Ramos (cell line): ENCODE measurements at regions not wholly inside any gene's neighbourhood (a gene's known extent, or its start where the extent isn't known, plus 50 kb on each side); places are given as distances from the start of the nearest gene placed in this dataset.

ENCODE experiments used
- in situ Hi-C: fragments of 300-500 bp; cut with MboI; formaldehyde crosslinking; loops from one replicate; pipeline ENCODE4 v1.14.3; 2022; ENCODE audit warnings: low sequenced_read_pairs; ENCODE audit not compliant: unreplicated experiment

GRCh38 chr2:238728330-238729260 is 119.3 kb upstream of the TWIST2 start:
- in situ Hi-C loops, result no loop called here

GRCh38 chr2:238729261-238729935 is 118.5 kb upstream of the TWIST2 start:
- in situ Hi-C loops, result no loop called here

GRCh38 chr2:238730001-238730669 is 117.8 kb upstream of the TWIST2 start:
- in situ Hi-C loops, result no loop called here

- in situ Hi-C loops, result no loop called here
Measured at GRCh38 chr2:238730881-238731280, 117.0 kb upstream of the TWIST2 start.

GRCh38 chr2:238731961-238732360 is 115.9 kb upstream of the TWIST2 start:
- in situ Hi-C loops, result no loop called here

DNA sequence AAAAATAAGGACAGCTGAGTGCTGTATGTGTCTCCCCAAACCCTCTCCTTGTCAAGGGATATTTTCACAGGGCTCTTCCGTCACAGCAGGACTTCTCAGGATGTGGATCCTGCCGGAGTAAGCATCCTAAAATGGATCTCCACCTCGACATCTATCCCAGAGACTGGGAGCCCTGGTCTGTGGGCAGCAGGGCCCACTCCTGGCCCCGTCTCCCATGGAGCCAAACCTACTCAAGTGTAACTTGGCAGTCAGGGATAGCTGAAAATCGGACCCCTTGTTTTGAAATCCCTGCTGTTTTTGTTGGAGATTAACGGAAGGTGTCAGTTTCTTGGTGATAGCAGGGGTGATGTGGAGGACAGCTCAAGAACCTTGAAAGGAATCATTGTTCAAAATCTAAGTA is 109.0 kb upstream of the TWIST2 start:
- in situ Hi-C loops, result no loop called here

GRCh38 chr2:238739668-238740067 is 108.2 kb upstream of the TWIST2 start:
- in situ Hi-C loops, result no loop called here

DNA sequence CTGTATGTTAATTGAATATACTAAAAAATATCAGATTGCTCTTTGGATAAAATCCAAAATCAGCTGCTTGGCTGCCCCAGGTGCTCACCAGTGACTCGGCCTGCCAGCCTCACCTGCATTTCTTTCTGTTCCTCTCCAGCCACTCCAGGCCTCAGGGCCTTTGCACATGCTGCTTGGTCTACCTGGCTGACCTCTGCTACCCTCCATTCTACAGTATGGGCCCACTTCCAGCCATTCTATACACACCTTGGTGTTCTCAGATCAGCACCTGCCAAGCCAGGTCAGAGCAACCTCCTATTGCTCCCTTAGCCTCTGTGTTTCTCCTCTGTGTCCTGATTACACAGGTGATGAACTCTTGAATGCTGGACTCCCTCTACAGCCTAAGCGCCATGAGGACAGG is 106.6 kb upstream of the TWIST2 start:
- in situ Hi-C loops, result no loop called here

GRCh38 chr2:238742066-238742465 is 105.8 kb upstream of the TWIST2 start:
- in situ Hi-C loops, result no loop called here

DNA sequence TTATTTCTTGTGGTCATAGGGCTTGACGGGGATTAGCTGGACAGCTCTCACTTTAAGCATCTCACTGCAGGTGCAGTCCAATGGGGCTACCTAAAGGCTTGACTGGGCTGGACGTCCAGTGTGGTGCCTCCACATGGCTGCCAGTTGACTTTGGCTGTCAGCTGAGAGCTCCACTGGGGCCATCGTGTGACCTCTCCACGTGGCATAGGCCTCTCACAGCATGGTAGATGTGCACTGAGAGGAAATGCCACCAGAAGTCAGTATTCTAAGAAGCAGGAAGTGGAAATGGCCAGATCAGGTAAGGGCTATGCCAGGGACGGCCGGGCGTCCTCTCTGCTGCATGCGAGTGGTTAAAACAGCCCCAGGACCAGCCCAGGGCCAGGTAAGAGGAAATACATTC is 105.2 kb upstream of the TWIST2 start:
- in situ Hi-C loops, result no loop called here

DNA sequence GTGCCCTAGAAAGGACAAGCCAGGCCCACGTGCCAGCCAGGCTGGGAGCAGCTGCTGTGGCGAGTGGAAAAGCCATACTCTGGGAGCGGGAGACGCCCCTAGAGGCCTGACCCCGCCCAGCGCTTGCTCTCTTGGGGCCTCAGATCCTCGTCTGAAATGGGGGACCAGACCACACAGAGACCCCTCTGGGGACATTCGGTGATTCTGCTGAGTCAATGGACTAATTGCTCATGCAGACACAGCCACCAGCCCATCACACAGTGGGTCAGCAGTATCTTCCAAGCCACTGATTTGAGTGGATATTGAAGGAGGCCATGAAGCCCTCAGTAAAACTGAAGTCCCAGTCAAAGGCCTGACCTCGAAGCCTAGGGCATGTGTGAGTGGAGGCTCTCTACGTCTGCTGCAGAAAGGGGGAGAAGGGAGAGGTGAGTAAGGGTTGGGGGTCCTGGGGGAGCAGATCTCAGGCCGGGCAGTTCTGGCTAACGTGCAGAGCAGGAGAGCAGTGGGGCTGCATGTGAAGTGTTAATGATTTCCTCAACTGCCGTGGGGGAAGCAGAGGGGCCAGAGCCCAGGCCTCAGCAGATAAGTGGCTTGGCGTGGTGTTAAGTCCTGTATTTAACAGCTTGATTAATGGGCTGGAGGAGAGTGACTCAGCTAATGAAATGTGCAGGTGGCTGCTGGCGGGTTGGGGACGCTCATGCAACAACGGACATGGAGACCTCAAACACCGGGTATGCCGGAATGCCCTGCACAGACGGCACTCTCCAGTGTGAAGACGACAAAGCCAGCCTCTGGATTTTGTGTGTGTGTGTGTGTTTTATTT is 104.4 kb upstream of the TWIST2 start:
- in situ Hi-C loops, result no loop called here

GRCh38 chr2:238744951-238745350 is 102.9 kb upstream of the TWIST2 start:
- in situ Hi-C loops, result no loop called here

- in situ Hi-C loops, result no loop called here
Measured at GRCh38 chr2:238745997-238746396, 101.9 kb upstream of the TWIST2 start.

- in situ Hi-C loops, result no loop called here
Measured at GRCh38 chr2:238747114-238747513, 100.8 kb upstream of the TWIST2 start.

GRCh38 chr2:238747557-238747956 is 100.3 kb upstream of the TWIST2 start:
- in situ Hi-C loops, result no loop called here

- in situ Hi-C loops, result no loop called here
Measured at GRCh38 chr2:238750212-238750904, 97.5 kb upstream of the TWIST2 start.

- in situ Hi-C loops, result no loop called here
Measured at GRCh38 chr2:238754259-238754658, 93.6 kb upstream of the TWIST2 start.

- in situ Hi-C loops, result no loop called here
Measured at GRCh38 chr2:238761868-238762267, 86.0 kb upstream of the TWIST2 start.

DNA sequence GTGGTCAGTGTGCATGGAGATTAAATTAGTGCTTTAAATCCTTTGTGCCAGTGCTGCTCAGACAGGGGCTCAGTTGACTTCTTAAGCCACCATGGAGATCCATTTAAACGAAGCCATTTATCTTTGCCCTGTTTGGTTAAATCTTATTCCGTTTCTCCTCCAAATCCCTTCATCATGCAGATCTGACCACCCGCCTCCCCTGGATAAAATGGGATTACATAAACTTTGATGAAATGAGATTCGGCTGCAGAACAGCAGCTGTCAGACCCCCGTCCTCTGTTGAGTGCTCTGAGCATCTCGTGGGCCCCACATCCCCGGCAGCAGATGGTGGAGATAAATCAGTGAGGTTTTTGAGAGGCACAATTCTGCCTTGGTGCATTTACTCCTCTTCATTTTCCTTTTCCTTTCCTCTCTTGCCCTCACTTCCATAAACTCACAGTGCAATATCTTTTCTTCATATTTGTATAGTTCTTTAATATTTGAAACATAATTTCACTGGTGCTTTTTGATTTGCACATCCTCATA is 84.4 kb upstream of the TWIST2 start:
- in situ Hi-C loops, result no loop called here
